H1 (cell line): ENCODE measurements at regions not wholly inside any gene's neighbourhood (a gene's known extent, or its start where the extent isn't known, plus 50 kb on each side); places are given as distances from the start of the nearest gene placed in this dataset.
"Not testable (repeated sequence)": the region's sequence is repeated elsewhere in the genome, so short reads cannot be mapped to it uniquely, and the experiment has no call there.

Experiments used
- CTCF ChIA-PET: fragments of 300-600 bp; sonication (Branson Sonifier 250); formaldehyde crosslinking; loops from one replicate; lab custom pipeline; 2021; ENCODE audit not compliant: partially characterized antibody; lab: Charles Lee
- POLR2A ChIA-PET: fragments of 300-600 bp; sonication (Branson Sonifier 250); formaldehyde crosslinking; loops from one replicate; lab custom pipeline; 2021; ENCODE audit warnings: inconsistent platforms; ENCODE audit not compliant: partially characterized antibody; lab: Charles Lee
- DNase-seq, 2 experiments: peaks; one replicate each; pipeline versions ENCODE4 v3.0.0 to v3.0.0-alpha.2; 2010 to 2022; ENCODE audit warnings: low spot score in 2 of 2, low read depth in 1 of 2, mixed read lengths in 1 of 2
- FAIRE-seq: peaks from 2 replicates; lab custom pipeline; 2011; peaks lifted over from hg19 to GRCh38; lab: Jason Lieb, UNC
- H2AFZ ChIP-seq: 2 replicates; pipeline ENCODE4 v1.8.1; 2012; ENCODE audit warnings: low read length, inconsistent platforms
- H2AK5ac ChIP-seq: 2 replicates; pipeline ENCODE4 v1.6.1; 2013; ENCODE audit warnings: low read depth, low read length
- H2BK120ac ChIP-seq: replicated peaks from 2 replicates; pipeline ENCODE3; 2013; ENCODE audit warnings: low read depth, low read length, inconsistent platforms
- H2BK12ac ChIP-seq: 2 replicates; pipeline ENCODE4 v1.6.1; 2013; ENCODE audit warnings: low read depth, low read length
- H2BK15ac ChIP-seq: 2 replicates; pipeline ENCODE4 v1.6.1; 2013; ENCODE audit warnings: low read length
- H2BK20ac ChIP-seq: 2 replicates; pipeline ENCODE4 v1.6.1; 2013; ENCODE audit warnings: low read length
- H2BK5ac ChIP-seq: 2 replicates; pipeline ENCODE4 v1.6.1; 2013; ENCODE audit warnings: low read depth, low read length
- H3K14ac ChIP-seq: 2 replicates; pipeline ENCODE4 v1.6.1; 2013; ENCODE audit warnings: inconsistent platforms; ENCODE audit not compliant: insufficient read length
- H3K18ac ChIP-seq: 2 replicates; pipeline ENCODE4 v1.6.1; 2013; ENCODE audit warnings: low read length; ENCODE audit errors: extremely low read depth
- H3K23ac ChIP-seq: 2 replicates; pipeline ENCODE4 v1.6.1; 2013; ENCODE audit warnings: inconsistent platforms; ENCODE audit not compliant: insufficient read length
- H3K23me2 ChIP-seq: 2 replicates; pipeline ENCODE4 v1.6.1; 2013; ENCODE audit warnings: low read depth, low read length
- H3K27ac ChIP-seq: 2 replicates; pipeline ENCODE4 v1.6.1; 2011; ENCODE audit warnings: low read depth, low read length, inconsistent platforms
- H3K27me3 ChIP-seq, 4 experiments: replicated peaks in 1 of 4; 1 replicate in 1 of 4; 2 replicates in 3 of 4; pipeline versions ENCODE4 v1.6.1 to v1.8.1; 2011 to 2013; ENCODE audit warnings: low read length in 3 of 4, mild to moderate bottlenecking in 3 of 4, inconsistent platforms in 2 of 4, mixed read lengths in 2 of 4, moderate library complexity in 1 of 4; ENCODE audit not compliant: control insufficient read depth in 3 of 4, insufficient read depth in 3 of 4; ENCODE audit errors: extremely low read depth in 1 of 4
- H3K36me3 ChIP-seq, 4 experiments: 2 replicates each; pipeline versions ENCODE4 v1.6.1 to v1.8.1; 2011 to 2013; ENCODE audit warnings: mild to moderate bottlenecking in 4 of 4, low read length in 3 of 4, moderate library complexity in 2 of 4, control low read depth in 1 of 4, inconsistent platforms in 1 of 4; ENCODE audit not compliant: insufficient read depth in 4 of 4, control insufficient read depth in 2 of 4
- H3K4ac ChIP-seq: replicated peaks from 2 replicates; pipeline ENCODE3; 2013; ENCODE audit warnings: low read length, low read depth, mixed read lengths, inconsistent platforms; ENCODE audit not compliant: insufficient read length
- H3K4me1 ChIP-seq, 4 experiments: replicated peaks in 1 of 4; 1 replicate in 1 of 4; 2 replicates in 3 of 4; pipeline versions ENCODE4 v1.6.1 to v1.8.1; 2011 to 2013; ENCODE audit warnings: low read length in 3 of 4, inconsistent platforms in 2 of 4, mixed read lengths in 1 of 4; ENCODE audit not compliant: insufficient read depth in 4 of 4, control insufficient read depth in 3 of 4
- H3K4me2 ChIP-seq, 2 experiments: 2 replicates each; pipeline versions ENCODE4 v1.6.1 to v1.8.1; 2011 to 2013; ENCODE audit warnings: low read depth in 2 of 2, low read length in 2 of 2, control low read depth in 1 of 2, inconsistent platforms in 1 of 2, mild to moderate bottlenecking in 1 of 2; ENCODE audit not compliant: insufficient read depth in 1 of 2
- H3K4me3 ChIP-seq, 4 experiments: fragments of 200-600, 300-600 bp in 1 of 4; sonication (generic), shearing (Covaris generic), sonication (Bioruptor Twin) in 1 of 4; 2 replicates each; pipeline versions ENCODE4 v1.5.1 to v1.8.1; 2011 to 2016; ENCODE audit warnings: low read length in 4 of 4, low read depth in 3 of 4, control low read depth in 2 of 4, inconsistent platforms in 2 of 4, mild to moderate bottlenecking in 2 of 4, mixed read lengths in 1 of 4, moderate library complexity in 1 of 4; ENCODE audit not compliant: insufficient read depth in 2 of 4; ENCODE audit errors: extremely low read depth in 1 of 4
- H3K56ac ChIP-seq: replicated peaks from 2 replicates; pipeline ENCODE3; 2013; ENCODE audit warnings: low read depth, mild to moderate bottlenecking, mixed read lengths, low read length, inconsistent platforms; ENCODE audit not compliant: insufficient read length
- H3K79me1 ChIP-seq: 2 replicates; pipeline ENCODE4 v1.6.1; 2013; ENCODE audit warnings: low read depth, low read length, control low read depth
- H3K79me2 ChIP-seq, 2 experiments: 2 replicates each; pipeline versions ENCODE4 v1.6.1 to v1.8.1; 2012 to 2013; ENCODE audit warnings: low read length in 2 of 2, mild to moderate bottlenecking in 2 of 2, inconsistent platforms in 1 of 2; ENCODE audit not compliant: insufficient read depth in 2 of 2, control insufficient read depth in 1 of 2
- H3K9ac ChIP-seq, 4 experiments: replicated peaks in 1 of 4; 1 replicate in 1 of 4; 2 replicates in 3 of 4; pipeline versions ENCODE4 v1.6.1 to v1.8.1; 2011 to 2013; ENCODE audit warnings: low read depth in 3 of 4, low read length in 3 of 4, control low read depth in 2 of 4, mild to moderate bottlenecking in 2 of 4, moderate library complexity in 2 of 4, inconsistent platforms in 1 of 4; ENCODE audit errors: extremely low read depth in 1 of 4
- H3K9me3 ChIP-seq, 2 experiments: 2 replicates each; pipeline versions ENCODE4 v1.6.1 to v1.8.1; 2012 to 2013; ENCODE audit warnings: mild to moderate bottlenecking in 2 of 2, moderate library complexity in 2 of 2, control low read depth in 1 of 2, inconsistent platforms in 1 of 2, low read depth in 1 of 2, low read length in 1 of 2, mixed read lengths in 1 of 2; ENCODE audit not compliant: insufficient read depth in 2 of 2
- H4K20me1 ChIP-seq, 2 experiments: replicated peaks in 1 of 2; 2 replicates each; pipeline versions ENCODE3 to v1.8.1; 2011 to 2013; ENCODE audit warnings: inconsistent platforms in 2 of 2, low read length in 2 of 2, mild to moderate bottlenecking in 1 of 2; ENCODE audit not compliant: insufficient read depth in 2 of 2, control insufficient read depth in 1 of 2
- H4K5ac ChIP-seq: 2 replicates; pipeline ENCODE4 v1.6.1; 2013; ENCODE audit warnings: low read length, low read depth, mixed read lengths, inconsistent platforms; ENCODE audit not compliant: insufficient read length
- H4K8ac ChIP-seq: 2 replicates; pipeline ENCODE4 v1.8.0; 2013; ENCODE audit warnings: mild to moderate bottlenecking, moderate library complexity, low read length, inconsistent platforms; ENCODE audit not compliant: insufficient read depth; ENCODE audit errors: extremely low read depth
- H4K91ac ChIP-seq: replicated peaks from 2 replicates; pipeline ENCODE3; 2013; ENCODE audit warnings: low read length, mixed read lengths, inconsistent platforms; ENCODE audit not compliant: insufficient read length
- CHD1 ChIP-seq: IDR thresholded peaks from 2 replicates; pipeline ENCODE4 v1.6.1; 2012; ENCODE audit warnings: low read depth, low read length, improper control_type of control experiment
- CTBP2 ChIP-seq: IDR thresholded peaks from 2 replicates; pipeline ENCODE4 v1.7.0; 2011; ENCODE audit warnings: borderline replicate concordance, mild to moderate bottlenecking, moderate library complexity, mixed read lengths, low read length; ENCODE audit not compliant: insufficient read depth, insufficient read length
- JUN ChIP-seq: IDR thresholded peaks from 2 replicates; pipeline ENCODE4 v1.6.1; 2011; ENCODE audit warnings: low read depth, mild to moderate bottlenecking, improper control_type of control experiment, low read length
- KDM1A ChIP-seq: fragments of 200-600, 300-600 bp; sonication (generic); IDR thresholded peaks from 2 replicates; pipeline ENCODE4 v1.7.1; 2016; ENCODE audit warnings: mild to moderate bottlenecking, low read length, borderline replicate concordance
- SP1 ChIP-seq: IDR thresholded peaks from 2 replicates; pipeline ENCODE4 v1.6.1; 2011; ENCODE audit warnings: low read depth, low read length
- TBP ChIP-seq: IDR thresholded peaks from 2 replicates; pipeline ENCODE4 v1.6.1; 2011; ENCODE audit warnings: low read depth, low read length, improper control_type of control experiment
- WGBS, 2 experiments: shearing (Covaris generic) in 1 of 2; methylation state at CpG; one replicate each; pipeline versions ENCODE4 v1.1.6 to v1.1.7; 2013 to 2015; ENCODE audit warnings: low lambda C conversion rate in 2 of 2, mixed read lengths in 2 of 2, inconsistent platforms in 1 of 2, low coverage in 1 of 2, missing lambda C conversion rate in 1 of 2; ENCODE audit not compliant: insufficient replicate concordance in 2 of 2, insufficient coverage in 1 of 2, insufficient read length in 1 of 2; ENCODE audit errors: extremely low coverage in 1 of 2, missing lambda C conversion rate in 1 of 2; 5-methylcytosine and 5-hydroxymethylcytosine counted together
- TF ChIP-seq, protein P1 (sequence below): IDR thresholded peaks from 2 replicates; pipeline ENCODE4 v1.6.1; 2011; ENCODE audit warnings: low read depth, mild to moderate bottlenecking, low read length; ENCODE audit not compliant: insufficient read depth

DNA sequence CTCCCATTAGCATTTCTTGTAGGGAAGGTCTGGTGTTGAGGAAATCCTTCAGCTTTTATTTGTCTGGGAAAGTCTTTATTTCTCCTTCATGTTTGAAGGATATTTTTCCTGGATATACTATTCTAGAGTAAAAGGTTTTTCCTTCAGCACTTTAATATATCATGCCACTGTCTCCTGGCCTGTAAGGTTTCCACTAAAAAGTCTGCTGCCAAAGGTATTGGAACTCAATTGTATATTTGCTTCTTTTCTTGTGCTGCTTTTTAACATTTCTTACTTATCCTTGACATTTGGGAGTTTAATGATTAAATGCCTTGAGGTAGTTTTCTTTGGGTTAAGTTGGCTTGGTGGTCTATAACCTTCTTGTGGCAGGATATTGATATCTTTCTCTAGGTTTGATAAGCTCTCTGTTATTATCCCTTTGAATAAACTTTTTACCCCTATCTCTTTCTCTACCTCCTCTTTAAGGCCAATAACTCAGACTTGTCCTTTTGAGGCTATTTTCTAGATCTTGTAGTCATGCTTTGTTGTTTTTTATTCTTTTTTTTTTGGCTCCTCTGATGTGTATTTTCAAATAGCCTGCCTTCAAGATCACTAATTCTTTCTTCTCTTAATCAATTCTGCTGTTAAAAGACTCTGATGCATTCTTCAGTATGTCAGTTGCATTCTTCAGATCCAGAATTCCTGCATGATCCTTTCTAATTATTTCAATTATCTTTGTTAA, 225.0 kb upstream of the ZNF217 start (continued):
- TF ChIP-seq, protein P1, sequence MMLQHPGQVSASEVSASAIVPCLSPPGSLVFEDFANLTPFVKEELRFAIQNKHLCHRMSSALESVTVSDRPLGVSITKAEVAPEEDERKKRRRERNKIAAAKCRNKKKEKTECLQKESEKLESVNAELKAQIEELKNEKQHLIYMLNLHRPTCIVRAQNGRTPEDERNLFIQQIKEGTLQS: no peak
- TF ChIP-seq SP1 (no peak), JUN (no peak), TBP (no peak), CTBP2 (no peak), KDM1A (no peak), CHD1 (no peak)

DNA sequence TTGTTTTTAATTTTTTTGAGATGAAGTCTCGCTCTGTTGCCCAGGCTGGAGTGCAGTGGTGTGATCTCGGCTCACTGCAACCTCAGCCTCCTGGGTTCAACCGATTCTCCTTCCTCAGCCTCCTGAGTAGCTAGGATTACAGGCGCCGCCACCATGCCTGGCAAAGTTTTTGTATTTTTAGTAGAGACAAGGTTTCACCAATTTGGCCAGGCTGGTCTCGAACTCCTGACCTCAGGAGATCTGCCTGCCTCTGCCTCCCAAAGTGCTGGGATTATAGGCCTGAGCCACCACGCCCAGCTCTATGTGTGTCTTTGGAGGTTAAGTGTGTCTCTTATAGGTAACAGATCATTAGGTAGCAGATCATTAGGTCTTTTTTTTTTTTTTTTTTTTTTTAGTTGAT, 223.9 kb upstream of the ZNF217 start:
- WGBS, 2 experiments: 98% methylated on average over 7 of the region's 7 CpGs; no CpG with 5 or more reads in 1 of the 2 experiments
- FAIRE-seq, H2BK5ac ChIP-seq: not testable (repeated sequence)

More for the DNA sequence above, 223.9 kb upstream of the ZNF217 start:
- H2BK20ac ChIP-seq, CTCF ChIA-PET, H2BK12ac ChIP-seq, H3K79me1 ChIP-seq, H3K9ac ChIP-seq, H3K27me3 ChIP-seq, H3K27ac ChIP-seq, H3K14ac ChIP-seq, H3K56ac ChIP-seq, H2AK5ac ChIP-seq, H3K36me3 ChIP-seq, H4K91ac ChIP-seq, H3K4ac ChIP-seq, H2BK15ac ChIP-seq, H3K4me3 ChIP-seq, H3K23me2 ChIP-seq, H3K79me2 ChIP-seq, H4K20me1 ChIP-seq, H3K9me3 ChIP-seq, H2AFZ ChIP-seq, DNase-seq, H3K4me2 ChIP-seq, H2BK120ac ChIP-seq, H3K18ac ChIP-seq, H4K5ac ChIP-seq, H3K4me1 ChIP-seq, H3K23ac ChIP-seq, H4K8ac ChIP-seq: not testable (repeated sequence)
- POLR2A ChIA-PET: interaction anchor here (0.9 kb wide), 1 partner anchor 10 kb away, joined by 3 read pairs; no protein-coding TSS in a partner anchor
